Mesenchymal stem cell (in vitro differentiated cells and primary cell): ENCODE measurements at regions not wholly inside any gene's neighbourhood (a gene's known extent, or its start where the extent isn't known, plus 50 kb on each side); places are given as distances from the start of the nearest gene placed in this dataset.
A peak's percentile ranks its signal among the peaks of the same experiment; 100 is the strongest.

Experiments
- DNase-seq: peaks from one replicate; pipeline ENCODE4 v3.0.0-alpha.2; 2013
- H2AFZ ChIP-seq: one replicate; pipeline ENCODE4 v1.6.1; 2013; ENCODE audit warnings: low read depth, mild to moderate bottlenecking, control low read depth, inconsistent platforms, low read length, moderate library complexity
- H2AK5ac ChIP-seq: 2 replicates; pipeline ENCODE4 v1.6.1; 2013; ENCODE audit warnings: low read length, moderate library complexity, mild to moderate bottlenecking, inconsistent platforms; ENCODE audit not compliant: severe bottlenecking
- H2BK120ac ChIP-seq: one replicate; pipeline ENCODE4 v1.6.1; 2013; ENCODE audit warnings: low read depth, mild to moderate bottlenecking, inconsistent platforms, low read length, moderate library complexity
- H2BK12ac ChIP-seq, 2 experiments: one replicate each; pipeline ENCODE4 v1.6.1; 2013; ENCODE audit warnings: inconsistent platforms in 2 of 2, low read length in 2 of 2, mild to moderate bottlenecking in 2 of 2, moderate library complexity in 2 of 2, control low read depth in 1 of 2
- H2BK15ac ChIP-seq: one replicate; pipeline ENCODE4 v1.6.1; 2013; ENCODE audit warnings: mild to moderate bottlenecking, low read depth, inconsistent platforms; ENCODE audit not compliant: poor library complexity, severe bottlenecking
- H2BK5ac ChIP-seq: 2 replicates; pipeline ENCODE4 v1.6.1; 2013; ENCODE audit warnings: low read depth, mild to moderate bottlenecking, low read length, control low read depth, inconsistent platforms; ENCODE audit not compliant: poor library complexity, severe bottlenecking
- H3K14ac ChIP-seq, 2 experiments: one replicate each; pipeline ENCODE4 v1.6.1; 2013; ENCODE audit warnings: inconsistent platforms in 2 of 2, low read length in 2 of 2, control low read depth in 1 of 2, mild to moderate bottlenecking in 1 of 2, moderate library complexity in 1 of 2
- H3K18ac ChIP-seq, 2 experiments: one replicate each; pipeline ENCODE4 v1.6.1; 2013; ENCODE audit warnings: inconsistent platforms in 2 of 2, low read length in 2 of 2, control low read depth in 1 of 2, low read depth in 1 of 2, mild to moderate bottlenecking in 1 of 2
- H3K23ac ChIP-seq, 2 experiments: one replicate each; pipeline ENCODE4 v1.6.1; 2013; ENCODE audit warnings: inconsistent platforms in 2 of 2, low read length in 2 of 2, mild to moderate bottlenecking in 2 of 2, moderate library complexity in 2 of 2, control low read depth in 1 of 2
- H3K27ac ChIP-seq: 2 replicates; pipeline ENCODE4 v1.5.1; 2013; ENCODE audit warnings: mild to moderate bottlenecking, moderate library complexity, low read length, control low read depth, inconsistent platforms; ENCODE audit not compliant: poor library complexity, severe bottlenecking
- H3K27me3 ChIP-seq, 2 experiments: 2 replicates each; pipeline versions ENCODE4 v1.6.1 to v1.7.0; 2013; ENCODE audit warnings: low read length in 2 of 2, mild to moderate bottlenecking in 2 of 2, moderate library complexity in 2 of 2, control low read depth in 1 of 2, inconsistent platforms in 1 of 2; ENCODE audit not compliant: control insufficient read depth in 1 of 2, insufficient read depth in 1 of 2
- H3K36me3 ChIP-seq, 2 experiments: 2 replicates each; pipeline versions ENCODE4 v1.6.1 to v1.7.0; 2013; ENCODE audit warnings: low read length in 2 of 2, control low read depth in 1 of 2, inconsistent platforms in 1 of 2, low read depth in 1 of 2, mild to moderate bottlenecking in 1 of 2; ENCODE audit not compliant: insufficient read depth in 2 of 2, control insufficient read depth in 1 of 2
- H3K4ac ChIP-seq, 2 experiments: one replicate each; pipeline ENCODE4 v1.6.1; 2013; ENCODE audit warnings: inconsistent platforms in 2 of 2, low read length in 2 of 2, mild to moderate bottlenecking in 2 of 2, moderate library complexity in 2 of 2, control low read depth in 1 of 2, low read depth in 1 of 2
- H3K4me1 ChIP-seq: 2 replicates; pipeline ENCODE4 v1.6.1; 2013; ENCODE audit warnings: low read depth, low read length, control low read depth; ENCODE audit not compliant: control insufficient read depth, insufficient read depth
- H3K4me2 ChIP-seq: 2 replicates; pipeline ENCODE4 v1.6.1; 2013; ENCODE audit warnings: low read length, mild to moderate bottlenecking, inconsistent platforms; ENCODE audit not compliant: poor library complexity, severe bottlenecking
- H3K4me3 ChIP-seq, 2 experiments: 2 replicates each; pipeline versions ENCODE4 v1.5.1 to v1.7.0; 2013; ENCODE audit warnings: low read length in 2 of 2, mild to moderate bottlenecking in 2 of 2, control low read depth in 1 of 2, low read depth in 1 of 2; ENCODE audit not compliant: insufficient read depth in 1 of 2
- H3K79me1 ChIP-seq: replicated peaks from 2 replicates; pipeline ENCODE4 v1.6.1; 2013; ENCODE audit warnings: mild to moderate bottlenecking, control low read depth, low read length, inconsistent platforms; ENCODE audit not compliant: poor library complexity, severe bottlenecking
- H3K9ac ChIP-seq: 2 replicates; pipeline ENCODE4 v1.7.0; 2013; ENCODE audit warnings: mild to moderate bottlenecking, low read length, moderate library complexity
- H3K9me3 ChIP-seq: 2 replicates; pipeline ENCODE4 v1.7.0; 2013; ENCODE audit warnings: mild to moderate bottlenecking, low read length; ENCODE audit not compliant: control insufficient read depth
- H4K8ac ChIP-seq: one replicate; pipeline ENCODE4 v1.6.1; 2013; ENCODE audit warnings: inconsistent platforms, mild to moderate bottlenecking, low read length, moderate library complexity
- H4K91ac ChIP-seq: one replicate; pipeline ENCODE4 v1.6.1; 2013; ENCODE audit warnings: mild to moderate bottlenecking, low read length, inconsistent platforms
- WGBS: methylation state at CpG from one replicate; pipeline ENCODE4 v1.1.7; 2013; ENCODE audit warnings: mixed read lengths; 5-methylcytosine and 5-hydroxymethylcytosine counted together

DNA sequence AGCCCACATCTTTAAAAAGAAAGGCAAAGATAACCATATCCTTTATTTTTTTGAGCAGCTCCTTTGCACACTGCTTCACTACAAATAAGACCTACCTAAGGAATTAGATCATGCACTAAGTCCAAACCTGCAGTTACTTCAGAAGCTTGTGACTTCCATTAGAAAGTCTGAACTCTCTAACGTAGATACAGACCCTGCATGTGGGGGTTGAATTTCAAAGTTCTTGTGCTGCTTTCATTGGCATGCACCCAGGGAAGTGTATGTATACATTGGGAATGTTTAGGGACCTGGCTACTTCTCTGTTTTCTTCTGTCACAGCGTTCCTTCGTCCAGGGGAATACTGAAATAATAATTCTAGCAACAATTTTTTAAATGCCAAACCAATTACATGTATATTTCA, 185.2 kb upstream of the IL12A start:
- Histone ChIP-seq H4K91ac (no peak overlapping the region), H3K9me3 (no peaks in the 10 kb centered on the region), H2BK15ac (no peak overlapping the region), H3K9ac (no peak overlapping the region), H3K14ac (no peak overlapping the region), H3K79me1 (peaks cover 5% of the 10 kb centered on the region), H2BK5ac (no peak overlapping the region), H3K4me2 (no peak overlapping the region), H3K27ac (no peak overlapping the region), H3K4me3 (no peak overlapping the region), H3K27me3 (no peaks in the 10 kb centered on the region), H3K18ac (no peak overlapping the region), H3K23ac (no peak overlapping the region), H2AK5ac (no peak overlapping the region), H3K4me1 (peaks cover 9% of the 10 kb centered on the region), H3K36me3 (no peaks in the 10 kb centered on the region), H2AFZ (no peak overlapping the region), H3K4ac (no peak overlapping the region), H2BK120ac (no peak overlapping the region), H4K8ac (no peak overlapping the region), H2BK12ac (no peak overlapping the region)
- no peak for DNase-seq
- 82% methylated on average over 3 of the region's 3 CpGs for WGBS

DNA sequence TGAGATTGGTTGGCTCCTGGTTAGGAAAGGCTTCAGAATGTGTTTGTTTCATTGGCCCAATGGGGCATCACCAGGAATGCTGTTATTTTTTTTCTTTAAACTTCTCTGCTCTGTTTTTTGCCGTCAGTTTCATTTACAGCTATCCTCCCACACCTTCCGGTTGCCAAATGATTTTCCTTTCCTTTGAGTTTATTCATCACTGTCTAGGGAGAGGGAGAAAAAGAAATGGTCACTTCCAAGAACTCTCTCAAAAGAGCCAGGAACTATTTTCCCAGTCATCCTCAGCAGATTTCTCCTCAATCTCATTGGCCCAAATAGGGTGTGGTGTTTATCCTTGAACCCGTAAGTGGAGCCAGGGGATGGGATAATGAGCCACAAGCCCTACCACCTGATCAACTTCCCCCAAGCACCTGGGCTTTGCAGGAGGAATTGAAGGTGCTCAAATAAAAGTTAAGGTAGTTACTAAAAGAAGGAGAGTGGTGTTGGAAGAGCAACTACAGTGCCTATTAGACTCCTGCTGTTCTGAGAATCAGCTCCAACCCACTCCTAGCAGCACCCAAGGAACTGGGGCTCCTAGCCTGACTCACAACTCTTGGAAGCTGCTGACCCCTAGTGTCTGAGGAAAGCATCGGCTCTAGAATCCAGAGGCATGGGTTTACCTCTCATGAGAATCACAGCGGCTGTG, 183.8 kb upstream of the IL12A start:
- no peak overlapping the region for H3K23ac ChIP-seq
- peaks cover 4% of the 10 kb centered on the region for H3K4me1 ChIP-seq
- H3K14ac ChIP-seq = no peak overlapping the region
- H3K27me3 ChIP-seq = no peaks in the 10 kb centered on the region
- 63% methylated on average over 3 of the region's 5 CpGs for WGBS
- no peak overlapping the region for H2AFZ ChIP-seq
- no peaks in the 10 kb centered on the region for H3K36me3 ChIP-seq
- peak overlapping the region in 1 of 2 experiments; percentile 20 for H3K4me3 ChIP-seq
- no peak overlapping the region for H4K8ac ChIP-seq
- H4K91ac ChIP-seq = no peak overlapping the region
- peak overlapping the region; percentile 54 for H3K9ac ChIP-seq
- H3K27ac ChIP-seq = peak overlapping the region; percentile 25
- peaks cover 8% of the 10 kb centered on the region for H3K79me1 ChIP-seq
- peak overlapping the region; percentile 72 for H2AK5ac ChIP-seq
- no peak overlapping the region for H2BK120ac ChIP-seq
- H2BK12ac ChIP-seq = no peak overlapping the region
- H3K4ac ChIP-seq = no peak overlapping the region
- no peaks in the 10 kb centered on the region for H3K9me3 ChIP-seq
- H2BK5ac ChIP-seq = no peak overlapping the region
- DNase-seq = peak; percentile 92
- no peak overlapping the region for H2BK15ac ChIP-seq
- H3K4me2 ChIP-seq = no peak overlapping the region
- H3K18ac ChIP-seq = no peak overlapping the region

DNA sequence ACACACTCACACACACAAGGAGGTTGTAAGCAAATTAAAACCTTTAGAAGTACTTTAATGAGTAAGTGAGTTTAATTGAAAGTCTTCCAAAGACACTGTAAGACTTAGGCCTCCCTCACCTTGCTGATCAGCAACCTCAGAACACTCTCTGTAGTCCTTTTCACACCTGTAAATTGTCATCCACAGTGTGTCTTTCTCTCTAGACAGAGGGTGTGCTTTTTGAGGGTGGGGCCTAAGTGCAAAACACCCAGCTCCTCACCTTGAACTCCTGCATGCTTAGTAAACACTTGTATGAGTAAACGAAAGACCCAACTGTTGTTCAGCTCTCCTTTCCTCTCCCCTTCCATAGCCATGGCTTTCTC, 183.2 kb upstream of the IL12A start:
- Histone ChIP-seq H3K4me1 (peaks cover 3% of the 10 kb centered on the region), H3K4ac (no peak overlapping the region), H2BK120ac (no peak overlapping the region), H4K8ac (no peak overlapping the region), H2BK15ac (no peak overlapping the region), H4K91ac (no peak overlapping the region), H3K14ac (no peak overlapping the region), H2BK5ac (no peak overlapping the region), H3K9ac (peak overlapping the region; percentile 33), H2BK12ac (no peak overlapping the region), H3K4me2 (no peak overlapping the region), H3K23ac (no peak overlapping the region), H3K18ac (no peak overlapping the region), H3K27me3 (no peaks in the 10 kb centered on the region), H3K36me3 (no peaks in the 10 kb centered on the region), H3K9me3 (no peaks in the 10 kb centered on the region), H2AK5ac (no peak overlapping the region), H2AFZ (no peak overlapping the region), H3K4me3 (no peak overlapping the region), H3K79me1 (peaks cover 8% of the 10 kb centered on the region), H3K27ac (no peak overlapping the region)
- no peak for DNase-seq
- 100% methylated on average over 1 of the region's 1 CpG for WGBS

DNA sequence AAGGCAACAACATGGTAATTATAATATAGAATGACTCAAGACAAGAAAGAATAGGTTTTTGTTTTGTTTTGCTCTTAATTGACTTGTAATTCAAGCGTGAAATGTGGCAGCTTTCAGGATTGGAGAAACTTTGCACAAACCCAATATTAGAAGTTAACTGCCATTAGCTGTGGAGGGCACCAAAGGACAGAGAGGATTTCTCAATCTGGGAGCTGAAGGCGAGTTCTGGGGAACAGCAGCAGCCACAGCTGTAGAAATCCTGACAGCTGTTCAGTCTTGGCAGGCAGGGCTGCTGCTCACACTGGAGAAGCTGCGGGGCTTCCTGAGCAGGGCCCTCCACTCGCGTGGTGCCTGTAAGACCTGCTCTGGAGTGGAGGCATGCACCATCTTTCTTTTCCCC, 182.2 kb upstream of the IL12A start:
- no peak overlapping the region for H3K4ac ChIP-seq
- peaks cover 8% of the 10 kb centered on the region for H3K79me1 ChIP-seq
- H2BK12ac ChIP-seq = no peak overlapping the region
- H3K4me3 ChIP-seq = no peak overlapping the region
- WGBS = 75% methylated on average over 5 of the region's 5 CpGs
- H3K27me3 ChIP-seq = no peaks in the 10 kb centered on the region
- no peak overlapping the region for H3K27ac ChIP-seq
- H3K4me2 ChIP-seq = no peak overlapping the region
- H4K8ac ChIP-seq = no peak overlapping the region
- H2BK15ac ChIP-seq = no peak overlapping the region
- H3K9me3 ChIP-seq = no peaks in the 10 kb centered on the region
- H2BK120ac ChIP-seq = no peak overlapping the region
- H3K36me3 ChIP-seq = no peaks in the 10 kb centered on the region
- H2AK5ac ChIP-seq = no peak overlapping the region
- DNase-seq = peak; percentile 59
- no peak overlapping the region for H4K91ac ChIP-seq
- no peak overlapping the region for H3K23ac ChIP-seq
- H3K18ac ChIP-seq = no peak overlapping the region
- H3K4me1 ChIP-seq = peaks cover 2% of the 10 kb centered on the region
- H3K14ac ChIP-seq = no peak overlapping the region
- no peak overlapping the region for H2BK5ac ChIP-seq
- no peak overlapping the region for H2AFZ ChIP-seq
- H3K9ac ChIP-seq = peak overlapping the region; percentile 15
